ENCODE measurements at regions not wholly inside any gene's neighbourhood (a gene's known extent, or its start where the extent isn't known, plus 50 kb on each side); places are given as distances from the start of the nearest gene placed in this dataset.

DNA sequence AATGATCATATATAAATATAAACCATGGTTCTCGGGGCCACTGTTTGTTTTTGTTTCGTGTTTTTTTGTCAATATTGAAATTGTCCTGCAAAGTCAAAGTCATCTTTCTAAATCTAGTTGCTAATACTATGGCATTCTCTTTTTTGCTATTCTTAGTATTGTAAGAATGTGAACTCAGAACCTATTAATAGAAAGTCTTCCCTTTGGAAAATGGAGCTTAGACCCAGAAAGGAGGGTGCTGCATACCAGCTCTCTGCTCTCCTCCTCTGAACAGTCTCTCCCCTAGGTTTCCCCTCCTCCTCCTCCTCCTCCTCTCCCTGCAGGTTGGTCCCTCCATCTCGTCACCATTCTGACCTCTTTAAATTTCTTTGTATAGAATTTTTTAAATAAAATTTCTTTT lies 150.4 kb upstream of the CCN2 start:
- CTCF ChIA-PET, result interaction anchor here (0.7 kb wide), 1 partner anchor 135 kb away, joined by 4 read pairs; no protein-coding TSS in a partner anchor
- H3K79me2 ChIP-seq (ENCODE audit: control insufficient read depth, insufficient read depth, low read length), result no peaks in the 10 kb centered on the region
- no peaks in the 10 kb centered on the region for H3K4me1 ChIP-seq (ENCODE audit: control insufficient read depth, insufficient read depth, low read length)
- H3K27ac ChIP-seq (ENCODE audit: control insufficient read depth, insufficient read depth), result no peak overlapping the region
- no peak for FAIRE-seq
- POLR2A ChIA-PET, result no interaction called here
- WGBS (ENCODE audit: insufficient coverage, insufficient replicate concordance, low lambda C conversion rate, missing lambda C conversion rate), result 2% methylated on average over 3 of the region's 3 CpGs
- intact Hi-C loops (cut with micrococcal nuclease; ENCODE audit: unreplicated experiment), result no loop called here
- no peak overlapping the region for H3K4me3 ChIP-seq
- no TSS peak for BruUV-seq (replicated peaks)
- in situ Hi-C loops (cut with MboI), result no loop called here
- no peaks in the 10 kb centered on the region for H3K36me3 ChIP-seq (ENCODE audit: control insufficient read depth in 2 of 2, insufficient read depth in 2 of 2, low read length in 1 of 2)
- H3K9me3 ChIP-seq (replicated peaks; ENCODE audit: control insufficient read depth, insufficient read depth, low read length), result no peaks in the 10 kb centered on the region
- H3K9ac ChIP-seq (ENCODE audit: control insufficient read depth, insufficient read depth, low read length), result no peak overlapping the region
- DNase-seq (ENCODE audit: low read depth, low spot score), result no peak
- TF ChIP-seq YY1 (IDR thresholded peaks at IDR 0.05; ENCODE audit: low read depth, low read length) (no peak), STAT1 (conservative IDR thresholded peaks at IDR 0.05) (no peak), CREM (IDR thresholded peaks at IDR 0.05; ENCODE audit: low read depth) (no peak)
- TF ChIP-seq, protein P1, sequence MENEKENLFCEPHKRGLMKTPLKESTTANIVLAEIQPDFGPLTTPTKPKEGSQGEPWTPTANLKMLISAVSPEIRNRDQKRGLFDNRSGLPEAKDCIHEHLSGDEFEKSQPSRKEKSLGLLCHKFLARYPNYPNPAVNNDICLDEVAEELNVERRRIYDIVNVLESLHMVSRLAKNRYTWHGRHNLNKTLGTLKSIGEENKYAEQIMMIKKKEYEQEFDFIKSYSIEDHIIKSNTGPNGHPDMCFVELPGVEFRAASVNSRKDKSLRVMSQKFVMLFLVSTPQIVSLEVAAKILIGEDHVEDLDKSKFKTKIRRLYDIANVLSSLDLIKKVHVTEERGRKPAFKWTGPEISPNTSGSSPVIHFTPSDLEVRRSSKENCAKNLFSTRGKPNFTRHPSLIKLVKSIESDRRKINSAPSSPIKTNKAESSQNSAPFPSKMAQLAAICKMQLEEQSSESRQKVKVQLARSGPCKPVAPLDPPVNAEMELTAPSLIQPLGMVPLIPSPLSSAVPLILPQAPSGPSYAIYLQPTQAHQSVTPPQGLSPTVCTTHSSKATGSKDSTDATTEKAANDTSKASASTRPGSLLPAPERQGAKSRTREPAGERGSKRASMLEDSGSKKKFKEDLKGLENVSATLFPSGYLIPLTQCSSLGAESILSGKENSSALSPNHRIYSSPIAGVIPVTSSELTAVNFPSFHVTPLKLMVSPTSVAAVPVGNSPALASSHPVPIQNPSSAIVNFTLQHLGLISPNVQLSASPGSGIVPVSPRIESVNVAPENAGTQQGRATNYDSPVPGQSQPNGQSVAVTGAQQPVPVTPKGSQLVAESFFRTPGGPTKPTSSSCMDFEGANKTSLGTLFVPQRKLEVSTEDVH (IDR thresholded peaks at IDR 0.05; ENCODE audit: low read depth, partially characterized antibody), result no peak
- H3K4me2 ChIP-seq (ENCODE audit: control insufficient read depth, insufficient read depth), result no peak overlapping the region
- SMC1A ChIA-PET (ENCODE audit: uncharacterized antibody, unreplicated experiment), result no interaction called here
- H4K20me1 ChIP-seq (ENCODE audit: control insufficient read depth, insufficient read depth), result no peaks in the 10 kb centered on the region
- RAD21 ChIA-PET (ENCODE audit: unreplicated experiment), result no interaction called here
- H2AFZ ChIP-seq (ENCODE audit: control insufficient read depth, low read depth, low read length), result no peak overlapping the region
- no peaks in the 10 kb centered on the region for H3K27me3 ChIP-seq (replicated peaks in 1 of 2; ENCODE audit: control insufficient read depth in 2 of 2, insufficient read depth in 2 of 2, low read length in 1 of 2)
- no peak for ATAC-seq

- Histone ChIP-seq H3K9me3 (replicated peaks; ENCODE audit: control insufficient read depth, insufficient read depth, low read length) (no peaks in the 10 kb centered on the region), H3K4me3 (no peak overlapping the region), H2AFZ (ENCODE audit: control insufficient read depth, low read depth, low read length) (no peak overlapping the region), H3K27ac (ENCODE audit: control insufficient read depth, insufficient read depth) (no peak overlapping the region), H4K20me1 (ENCODE audit: control insufficient read depth, insufficient read depth) (no peaks in the 10 kb centered on the region), H3K9ac (ENCODE audit: control insufficient read depth, insufficient read depth, low read length) (no peak overlapping the region), H3K4me2 (ENCODE audit: control insufficient read depth, insufficient read depth) (no peak overlapping the region), H3K27me3 (replicated peaks in 1 of 2; ENCODE audit: control insufficient read depth in 2 of 2, insufficient read depth in 2 of 2, low read length in 1 of 2) (no peaks in the 10 kb centered on the region), H3K79me2 (ENCODE audit: control insufficient read depth, insufficient read depth, low read length) (no peaks in the 10 kb centered on the region), H3K4me1 (ENCODE audit: control insufficient read depth, insufficient read depth, low read length) (no peaks in the 10 kb centered on the region), H3K36me3 (ENCODE audit: control insufficient read depth in 2 of 2, insufficient read depth in 2 of 2, low read length in 1 of 2) (no peaks in the 10 kb centered on the region)
- TF ChIP-seq ZNF384 (IDR thresholded peaks at IDR 0.05; ENCODE audit: borderline replicate concordance, low read depth, low read length), result no peak
- ChIA-PET POLR2A (no interaction called here), SMC1A (ENCODE audit: uncharacterized antibody, unreplicated experiment) (no interaction called here), RAD21 (ENCODE audit: unreplicated experiment) (no interaction called here), CTCF (no interaction called here)
- ATAC-seq (no peak), DNase-seq (ENCODE audit: low read depth, low spot score) (no peak), FAIRE-seq (no peak)
- BruUV-seq (replicated peaks), result no TSS peak
- intact Hi-C loops (cut with micrococcal nuclease; ENCODE audit: unreplicated experiment) (no loop called here), in situ Hi-C loops (cut with MboI) (no loop called here)
- 31% methylated on average over 4 of the region's 4 CpGs for WGBS (ENCODE audit: insufficient coverage, insufficient replicate concordance, low lambda C conversion rate, missing lambda C conversion rate)
Observed at GRCh38 chr6:132100388-132100990, 149.3 kb upstream of the CCN2 start.

All from GM12878 (cell line).